RPMI8226 (cell line): ENCODE measurements at regions not wholly inside any gene's neighbourhood (a gene's known extent, or its start where the extent isn't known, plus 50 kb on each side); places are given as distances from the start of the nearest gene placed in this dataset.

Experiments used
- DNase-seq: peaks from one replicate; pipeline ENCODE4 v3.0.0-alpha.2; 2015

DNA sequence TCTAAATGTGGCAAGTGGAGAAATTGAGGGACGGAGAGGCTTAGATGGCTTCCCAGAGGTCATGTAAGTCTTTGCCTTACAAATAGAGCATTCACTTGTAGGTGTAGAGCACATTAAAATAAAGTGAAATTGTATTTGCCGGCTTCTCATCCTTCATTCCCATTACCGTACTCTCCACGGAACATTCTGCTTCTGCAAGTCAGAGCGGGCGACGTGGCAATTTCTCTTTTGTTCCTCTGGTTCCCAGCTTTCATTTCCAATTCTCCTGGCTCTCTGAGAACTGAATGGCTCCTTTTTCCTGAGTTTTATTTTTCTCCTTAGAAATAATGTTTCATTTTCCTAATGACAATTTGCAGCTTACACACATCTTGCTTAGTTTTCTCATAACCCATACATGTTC is 51.3 kb upstream of the PFKP start:
- DNase-seq = no peak

DNA sequence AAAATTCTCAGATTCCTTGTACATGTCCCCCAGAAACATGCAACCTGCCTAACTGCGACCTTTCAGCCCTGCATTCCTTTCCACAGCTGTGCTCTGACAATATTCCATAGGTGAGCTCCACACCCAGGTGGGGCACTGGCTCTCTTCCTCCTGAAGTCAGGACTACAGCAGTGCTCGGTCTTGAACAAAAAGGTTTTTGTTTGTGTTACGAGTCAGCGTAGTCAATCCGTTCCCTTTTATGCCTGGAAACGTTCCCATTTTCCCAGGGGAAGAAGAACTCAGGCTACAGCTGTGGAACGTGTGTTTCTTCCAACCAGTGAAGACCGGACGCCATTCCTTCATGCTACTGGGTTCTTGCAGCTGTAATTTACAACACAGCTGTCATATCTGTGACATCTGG is 52.4 kb upstream of the PFKP start:
- DNase-seq = no peak

DNA sequence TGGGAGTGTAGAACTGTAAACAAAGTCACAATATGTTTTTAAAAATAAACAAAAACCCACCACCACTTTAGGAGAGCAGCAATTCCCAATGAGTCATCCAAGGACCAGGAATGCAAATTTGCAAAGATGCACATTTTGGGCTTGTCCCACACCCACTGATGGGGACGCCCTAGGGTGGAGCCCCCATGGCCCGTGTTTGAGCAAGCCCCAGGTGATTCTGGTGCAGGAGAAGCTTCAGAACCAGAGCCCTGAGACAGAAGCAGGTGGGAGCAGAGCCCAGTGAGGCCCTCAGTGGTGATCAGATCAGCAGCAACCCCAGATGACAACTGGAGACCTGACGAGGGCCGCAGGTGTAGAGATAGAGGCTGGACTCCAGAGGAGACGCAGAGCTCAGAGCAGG is 55.1 kb upstream of the PFKP start:
- no peak for DNase-seq

DNA sequence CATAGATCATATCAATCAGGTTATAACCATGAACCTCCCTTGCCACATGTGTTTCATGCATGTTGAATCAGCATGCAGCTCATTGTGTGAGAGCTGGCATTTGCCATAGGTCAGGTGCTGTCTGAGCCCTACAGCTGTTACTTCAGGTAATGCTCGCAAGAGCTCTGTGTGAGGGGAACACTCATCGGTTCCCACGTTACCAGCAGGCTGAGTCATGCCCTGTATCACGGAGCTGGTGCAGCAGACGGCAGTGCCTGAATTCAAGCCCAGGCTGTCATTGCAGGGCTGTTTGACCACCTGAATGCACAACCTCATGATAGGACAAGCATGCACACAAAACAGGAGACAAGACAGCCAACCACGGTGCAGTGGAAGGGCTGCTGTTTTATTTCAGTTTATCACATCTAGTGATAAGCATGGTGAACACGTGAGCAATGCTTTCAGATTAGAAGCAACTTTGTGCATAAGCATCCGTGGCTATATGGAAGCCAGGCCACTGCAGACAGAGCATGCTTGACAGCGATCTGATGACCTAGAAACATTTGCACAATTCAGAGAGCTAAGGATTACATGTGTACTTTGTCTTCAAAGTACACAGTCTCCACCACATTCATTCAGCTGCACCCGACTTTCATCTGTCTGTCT is 56.4 kb upstream of the PFKP start:
- no peak for DNase-seq

DNA sequence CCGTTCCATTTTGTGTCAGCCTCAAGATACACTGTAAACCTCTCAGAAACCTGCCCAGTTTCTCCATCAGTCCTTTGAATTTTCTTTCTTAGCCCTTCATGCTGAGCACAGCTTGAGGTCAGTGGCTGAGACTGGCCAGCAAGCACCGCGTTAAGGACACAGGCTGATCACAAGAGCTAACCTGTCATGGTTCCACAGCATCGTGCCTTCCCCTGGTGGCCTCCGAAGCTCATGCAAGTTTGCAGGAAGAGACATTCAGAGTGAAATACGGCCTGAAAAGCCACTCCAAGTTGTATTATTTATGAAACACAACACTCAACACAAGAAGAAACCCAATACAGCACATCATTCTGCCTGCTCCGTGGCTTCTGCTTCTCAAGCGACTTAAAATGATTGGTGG is 57.0 kb upstream of the PFKP start:
- DNase-seq = no peak

DNA sequence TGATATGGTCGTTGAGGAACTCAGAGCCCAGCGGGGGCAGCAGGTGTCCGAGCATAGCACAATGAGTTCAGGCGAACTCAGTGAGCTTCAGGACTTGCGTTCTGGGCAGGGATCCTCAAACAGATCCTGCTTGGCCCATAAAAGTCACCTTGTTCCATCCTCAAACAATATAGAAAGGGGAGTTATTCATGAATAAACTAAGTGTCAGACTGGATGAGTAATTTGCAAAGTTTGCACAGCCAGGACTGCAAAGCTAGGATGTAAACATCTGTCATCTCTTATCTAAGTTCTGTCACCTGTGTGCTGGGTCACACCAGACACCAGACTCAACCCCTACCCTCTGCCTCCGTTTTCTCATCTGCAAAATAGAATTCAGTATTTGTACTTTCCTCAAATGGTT is 58.0 kb upstream of the PFKP start:
- DNase-seq = no peak

DNA sequence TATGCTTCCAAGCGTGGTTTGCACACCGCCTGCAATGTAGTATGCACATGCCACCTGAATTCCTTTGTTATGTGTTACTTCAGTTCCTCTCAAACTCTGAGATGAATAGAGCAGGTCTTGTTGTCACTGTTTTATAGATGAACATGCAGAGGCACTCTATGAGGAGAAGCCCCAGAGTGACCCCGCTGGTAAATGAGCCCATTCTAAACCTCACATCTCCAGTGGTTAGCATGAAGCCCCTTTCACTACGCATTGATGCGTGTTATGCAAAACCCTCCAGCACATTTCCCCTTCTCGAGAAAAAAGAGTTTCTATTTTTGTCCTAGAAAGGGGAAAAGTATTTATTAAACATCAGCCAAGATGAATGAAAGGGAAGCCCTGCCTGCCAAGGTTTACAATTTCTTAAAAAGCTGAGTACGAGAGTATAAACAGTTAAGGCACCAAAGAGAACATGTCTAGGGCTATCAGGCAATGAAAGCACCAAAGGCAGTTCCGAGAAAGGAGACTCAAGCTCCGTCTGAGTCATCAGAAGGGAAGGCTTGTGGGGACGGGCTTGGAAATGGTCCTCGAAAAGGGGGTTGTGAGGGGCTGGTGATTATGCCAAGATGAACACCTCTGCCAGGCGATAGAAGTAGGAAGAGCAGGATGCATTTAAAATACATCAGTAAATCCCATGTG is 58.7 kb upstream of the PFKP start:
- DNase-seq = no peak

DNA sequence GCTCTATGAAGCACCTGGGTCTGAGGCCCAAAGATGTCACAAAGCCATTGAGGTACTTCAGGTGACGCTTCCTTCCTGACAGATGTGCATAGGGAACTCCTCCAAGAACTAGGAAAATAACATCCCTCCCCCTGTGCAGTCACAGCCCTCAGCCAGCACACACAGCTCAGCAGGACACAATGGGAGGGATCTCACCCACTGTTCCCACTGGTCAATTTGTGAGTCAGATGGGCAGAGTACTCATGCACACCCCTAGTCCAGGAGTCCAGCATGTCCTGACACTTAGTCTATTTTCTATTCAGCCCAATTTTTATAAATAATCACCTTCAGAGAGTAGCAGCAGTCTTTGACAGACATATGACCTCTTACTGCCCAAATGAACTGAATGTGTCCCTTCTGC is 60.7 kb upstream of the PFKP start:
- no peak for DNase-seq

DNA sequence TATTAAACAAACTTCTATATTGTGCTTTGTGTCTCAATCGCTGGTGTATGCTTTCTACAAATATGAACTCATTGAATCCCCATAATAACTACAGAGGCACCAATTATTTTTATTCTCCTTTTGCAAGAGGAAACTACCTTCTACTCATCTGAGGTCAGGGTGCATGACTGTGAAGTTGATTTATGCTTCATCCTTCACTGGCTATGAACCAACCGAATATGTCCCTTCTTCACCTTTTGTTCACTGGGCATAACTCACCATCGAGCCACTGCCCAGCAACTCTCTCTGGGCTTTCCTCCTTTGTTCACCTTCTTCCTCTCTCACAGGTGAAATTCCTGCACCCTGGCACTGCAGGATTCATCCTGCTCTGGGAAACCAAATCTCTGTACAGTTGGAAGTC is 61.3 kb upstream of the PFKP start:
- DNase-seq = no peak

DNA sequence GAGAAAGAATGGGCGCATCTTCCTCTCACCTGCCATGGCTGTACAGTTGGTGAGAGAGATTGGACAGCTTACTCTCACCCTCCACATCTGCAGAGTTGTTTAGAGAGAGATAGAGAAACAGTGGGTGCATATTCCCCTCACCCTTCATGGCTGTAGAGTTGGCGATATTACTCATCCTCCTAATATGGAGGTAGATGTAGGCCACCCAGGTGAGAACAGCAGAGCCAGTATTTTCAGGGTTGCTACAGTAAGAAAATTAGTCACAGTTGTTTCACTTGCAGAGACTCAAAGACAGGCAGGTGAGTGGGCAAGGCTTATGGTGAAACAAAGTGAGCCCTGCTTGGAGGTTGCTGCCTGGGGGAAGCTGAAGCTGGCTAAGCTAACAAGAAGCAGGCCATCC is 65.0 kb upstream of the PFKP start:
- DNase-seq = no peak

DNA sequence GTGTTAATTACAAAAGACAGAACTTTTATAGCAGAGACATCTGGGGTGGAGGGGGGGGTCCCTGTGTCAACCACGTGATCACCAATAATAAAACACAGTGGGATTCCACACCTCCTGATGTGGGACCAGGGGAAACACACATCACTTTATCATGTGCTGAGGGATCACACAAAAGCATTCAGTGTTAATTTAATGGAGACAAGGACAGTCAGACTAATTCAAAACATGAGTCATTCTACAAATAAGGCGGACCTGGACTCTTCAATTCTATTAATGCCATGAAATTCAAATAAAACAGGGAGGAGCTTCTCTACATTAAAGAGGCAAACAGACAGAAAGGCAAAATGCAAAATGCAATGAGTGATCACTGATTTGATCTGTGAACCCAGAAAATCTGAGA is 67.3 kb upstream of the PFKP start:
- DNase-seq = no peak

DNA sequence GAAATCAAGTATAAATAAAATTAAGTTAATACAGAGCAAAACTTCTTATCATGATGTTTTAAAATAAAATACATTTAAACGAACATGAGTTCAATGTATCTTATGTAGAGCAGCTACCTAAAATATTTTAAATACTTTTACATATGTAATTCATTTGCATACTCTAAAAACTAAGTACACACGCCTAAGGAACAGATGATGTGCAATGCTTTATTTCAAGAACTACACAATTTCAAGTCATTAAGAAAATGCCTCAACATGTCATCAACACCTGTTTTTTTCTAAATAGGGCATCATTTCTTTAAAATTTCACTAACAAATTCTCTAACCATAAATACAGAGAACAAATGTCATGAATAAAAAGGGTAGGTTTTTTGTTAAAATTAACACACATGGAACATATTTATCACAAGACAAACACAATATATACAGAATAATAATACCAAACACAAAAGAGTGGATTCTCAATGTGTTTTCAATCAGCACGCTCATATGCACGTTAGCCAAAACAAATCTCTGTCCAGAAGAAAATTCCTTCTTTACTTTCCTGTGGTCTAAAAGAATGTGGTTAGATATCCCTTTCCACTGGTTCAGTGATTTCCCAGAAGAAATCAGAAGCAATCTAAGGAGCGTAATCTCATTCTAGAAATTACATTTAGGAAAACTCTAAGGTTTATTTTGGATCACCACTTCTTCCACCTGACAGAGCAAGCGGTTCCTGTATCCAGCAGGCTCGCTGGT is 73.0 kb upstream of the PFKP start:
- no peak for DNase-seq

DNA sequence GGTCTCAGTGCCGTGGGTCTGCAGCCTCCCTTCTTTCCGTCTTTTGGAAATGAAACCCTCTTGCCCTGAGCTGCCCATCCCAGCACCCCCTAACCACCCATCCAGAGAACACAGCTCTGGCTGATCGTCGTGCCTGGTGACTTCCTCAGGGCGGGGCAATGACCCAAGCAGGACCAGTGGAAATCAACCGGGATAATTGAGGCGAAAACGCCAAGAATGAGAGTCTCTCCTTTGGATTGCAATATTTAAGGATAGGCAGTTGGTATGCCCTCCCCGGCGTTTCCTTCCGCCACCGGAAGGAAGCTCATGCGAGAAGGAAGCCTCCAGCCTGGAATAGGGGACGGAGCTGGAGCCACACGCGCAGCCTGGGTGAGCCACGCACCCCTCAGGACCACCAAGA is 73.7 kb upstream of the PFKP start:
- no peak for DNase-seq

DNA sequence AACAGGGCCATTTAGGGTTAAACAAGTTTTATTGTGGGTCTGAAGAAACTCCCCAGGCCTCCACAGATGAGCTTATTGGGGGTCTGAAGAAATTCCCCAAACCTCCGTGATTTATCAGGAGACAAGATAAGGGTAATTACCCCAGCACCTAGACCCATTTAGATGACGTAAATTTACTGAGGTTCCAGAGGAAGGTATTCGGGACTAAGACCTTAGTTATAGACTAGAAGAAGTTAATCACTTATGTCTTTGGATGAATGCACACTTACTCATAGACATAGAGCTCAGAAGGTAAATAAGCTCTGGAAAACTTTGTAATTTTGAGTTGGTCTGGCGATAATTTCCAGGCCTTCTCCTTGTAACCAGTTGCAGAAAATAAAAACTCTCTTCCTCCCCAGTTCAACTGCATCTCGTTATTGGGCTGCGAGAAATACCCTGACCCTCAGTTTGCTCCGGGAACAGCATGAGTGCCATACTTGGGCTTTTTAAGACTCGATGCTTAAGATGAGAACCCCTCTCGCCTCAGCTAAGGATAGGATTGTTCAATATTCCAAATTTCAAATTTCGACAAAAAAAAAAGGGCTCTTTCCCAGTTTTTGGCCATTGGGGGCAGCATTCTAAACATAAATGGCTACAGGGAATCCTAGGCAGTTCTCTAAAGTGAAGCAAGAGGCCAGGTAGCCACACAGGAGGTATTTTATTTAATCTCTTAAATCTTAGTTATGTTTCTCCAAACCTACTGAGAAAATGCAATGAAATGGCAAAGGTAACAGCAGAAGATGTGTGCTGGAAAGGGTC is 74.7 kb upstream of the PFKP start:
- DNase-seq = no peak

DNA sequence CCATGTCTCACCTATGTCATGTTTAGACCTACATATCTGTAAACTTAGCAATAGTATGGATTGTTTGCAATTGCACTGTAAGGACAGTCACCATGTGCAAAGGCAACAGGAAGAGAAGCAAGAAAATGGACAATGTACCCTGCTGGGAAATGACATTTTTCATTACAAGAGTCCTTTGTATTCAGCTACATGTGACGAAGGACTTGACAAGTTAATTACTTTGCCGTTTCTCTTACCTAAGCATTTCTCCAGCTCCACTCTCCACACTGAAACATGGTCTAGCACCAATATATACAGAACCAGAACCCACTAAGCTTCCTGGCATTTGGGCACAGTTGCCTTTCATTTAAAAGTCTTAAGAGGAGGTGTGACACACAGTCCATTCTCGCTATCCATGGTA is 76.6 kb upstream of the PFKP start:
- no peak for DNase-seq

DNA sequence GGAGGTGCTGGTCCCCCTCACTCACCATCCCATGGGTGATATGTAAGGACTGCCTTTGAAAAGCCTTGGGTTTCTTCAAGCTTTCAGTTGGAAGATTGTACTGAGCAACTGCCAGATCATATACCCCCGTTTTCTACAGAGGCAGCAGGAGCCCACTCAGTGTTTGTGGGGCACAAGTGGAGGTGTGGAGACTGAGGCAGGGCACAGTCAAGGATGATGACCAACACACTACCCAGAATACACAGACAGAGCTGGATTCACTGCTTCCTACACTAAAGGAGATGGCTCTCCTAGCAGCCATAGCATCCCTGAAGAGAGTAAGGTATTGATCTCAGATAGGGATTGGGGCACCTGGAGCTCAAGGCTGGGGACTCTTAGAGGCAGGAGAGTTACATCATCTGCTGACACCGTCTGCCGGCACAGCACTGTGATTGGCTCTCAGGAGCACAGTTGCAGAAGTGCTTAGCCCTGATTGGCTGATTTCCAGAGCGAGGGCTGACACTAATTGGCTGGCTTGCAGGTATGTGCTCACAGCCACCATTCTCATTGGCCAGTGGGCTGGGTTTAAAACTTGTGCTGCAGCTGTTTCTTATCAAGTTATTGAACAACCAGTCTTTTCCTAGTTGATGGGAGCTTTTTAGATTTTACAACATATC is 77.9 kb upstream of the PFKP start:
- no peak for DNase-seq

DNA sequence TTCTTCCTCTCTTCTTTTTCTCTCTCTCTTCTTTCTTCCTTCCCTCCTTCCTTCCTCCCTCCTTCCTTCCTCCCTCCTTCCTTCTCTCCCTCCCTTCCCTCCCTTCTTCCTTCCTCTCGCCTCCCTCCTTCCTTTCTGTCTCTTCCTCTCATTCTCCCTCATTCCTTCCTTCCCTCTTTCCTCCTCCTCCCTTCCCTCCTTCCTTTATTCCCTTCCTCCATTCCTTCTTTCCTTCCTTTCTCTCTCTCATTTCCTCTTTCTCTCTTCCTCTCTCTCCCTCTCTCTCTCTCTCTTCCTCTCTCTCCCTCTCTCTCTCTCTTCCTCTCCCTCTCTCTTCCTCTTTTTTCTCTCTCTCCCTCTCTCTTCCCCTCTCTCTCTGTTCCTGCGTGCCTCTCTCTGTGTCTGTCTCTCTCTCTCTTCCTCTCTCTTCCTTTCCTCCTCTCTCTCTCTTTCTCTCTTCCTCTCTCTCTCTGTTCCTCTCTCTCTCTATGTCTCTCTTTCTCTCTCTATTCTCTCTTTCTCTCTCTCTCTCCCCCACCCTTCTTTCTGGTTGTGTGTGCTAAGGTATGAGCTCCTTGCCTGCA is 80.1 kb upstream of the PFKP start:
- DNase-seq = no peak

DNA sequence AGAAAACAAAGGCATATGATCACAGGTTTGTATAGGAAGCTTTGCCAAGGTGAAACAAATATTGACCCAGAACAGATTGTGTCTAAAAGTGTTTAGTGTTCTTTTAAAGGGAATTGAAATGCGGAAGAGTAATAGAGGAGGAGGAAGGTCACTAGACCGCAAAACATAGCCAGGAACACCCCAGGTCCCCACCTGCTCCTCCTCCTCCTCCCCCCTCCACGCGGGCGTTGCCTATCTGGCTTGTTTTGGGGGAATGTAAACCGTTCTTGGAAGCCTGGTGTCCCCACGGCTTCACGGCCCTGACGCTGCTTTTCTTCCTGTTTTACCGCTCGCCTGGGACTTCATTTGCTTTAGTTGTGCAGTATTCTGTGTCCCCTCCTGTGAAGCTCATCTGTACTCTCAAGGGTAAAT is 81.0 kb upstream of the PFKP start:
- peak; percentile 57 for DNase-seq

DNA sequence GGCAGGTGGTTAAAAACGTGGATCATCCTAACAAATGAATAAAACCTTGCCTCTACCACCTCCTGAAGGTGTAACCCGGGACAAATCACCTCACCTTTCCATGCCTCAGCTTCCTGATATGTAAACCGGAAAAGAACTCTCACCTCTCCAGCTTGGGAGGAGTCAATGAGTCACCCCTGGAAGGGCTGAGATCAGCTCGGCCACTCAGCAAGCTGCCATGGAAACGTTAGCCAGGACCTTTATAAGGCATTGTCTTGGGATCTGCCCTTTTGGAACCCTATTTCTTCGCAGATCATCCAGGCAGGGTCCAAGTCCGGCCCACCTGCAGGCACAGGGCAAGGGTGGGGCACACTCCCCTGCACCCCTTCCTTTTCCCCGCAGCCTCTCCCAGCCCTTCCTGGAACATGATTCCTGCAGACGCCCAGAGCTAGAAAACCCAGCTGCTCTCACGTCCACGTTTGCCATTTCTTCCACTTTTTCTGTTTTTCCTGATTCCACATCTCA is 81.6 kb upstream of the PFKP start:
- DNase-seq = peak; percentile 12

DNA sequence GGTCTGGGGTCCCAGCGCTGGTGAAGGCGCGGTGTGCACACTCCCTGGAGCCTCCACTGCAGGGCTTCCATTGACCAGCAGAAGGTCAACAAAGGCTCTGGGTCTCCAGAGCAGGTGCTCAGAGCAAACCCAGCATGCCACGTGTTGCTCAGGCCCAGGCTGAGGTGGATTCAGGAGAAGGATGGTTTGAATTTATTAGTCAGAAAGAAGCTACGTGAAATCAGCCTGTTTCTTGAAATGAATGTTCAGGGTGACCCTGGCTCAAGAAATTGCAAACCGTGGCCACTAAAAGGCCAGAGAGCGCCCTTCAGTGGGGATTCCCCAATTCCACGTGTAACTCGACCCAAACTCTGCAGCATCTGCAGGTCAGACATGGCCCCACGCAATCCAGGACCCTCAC is 82.7 kb upstream of the PFKP start:
- DNase-seq = no peak

DNA sequence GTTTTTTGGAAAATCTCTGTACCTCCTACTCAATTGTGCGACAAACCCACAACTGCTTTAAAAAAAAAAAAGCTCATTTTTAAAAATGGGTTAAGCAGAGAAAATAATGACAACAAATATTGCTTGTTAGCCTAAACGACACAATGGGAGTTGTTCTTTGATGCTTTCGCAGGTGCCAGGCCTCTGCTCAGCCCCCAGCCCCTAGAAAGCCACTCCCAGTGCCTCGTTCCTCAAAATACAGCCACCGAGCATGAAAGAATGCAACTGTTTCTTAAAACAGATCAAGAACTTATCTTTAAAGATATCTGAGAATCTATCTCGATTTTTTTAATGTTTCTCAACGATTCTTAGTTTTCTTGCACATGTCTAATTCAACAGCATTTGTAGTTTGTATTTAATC is 85.2 kb upstream of the PFKP start:
- DNase-seq = no peak

DNA sequence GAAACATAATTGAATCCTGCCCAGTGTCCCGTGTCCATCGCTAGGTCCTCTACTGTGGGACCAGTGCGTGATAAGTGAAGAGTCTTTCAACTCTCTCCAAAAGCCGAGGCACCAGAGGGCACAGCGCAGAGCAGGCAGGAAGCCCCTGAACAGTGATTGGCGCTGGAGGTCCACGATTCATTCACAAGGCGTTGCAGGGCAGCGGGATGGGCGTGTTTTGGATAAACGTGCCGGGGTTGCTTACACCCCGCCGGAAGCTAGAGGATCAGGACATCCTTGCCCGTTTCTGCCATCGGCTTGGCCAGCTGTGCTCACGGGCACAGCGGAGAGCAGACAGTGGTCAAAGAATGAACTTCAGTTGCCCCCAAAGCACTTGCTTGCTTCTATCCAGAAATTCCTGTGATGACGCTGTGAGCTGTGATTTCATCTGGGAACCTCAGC is 86.0 kb upstream of the PFKP start:
- DNase-seq = peak; percentile 34
